Endothelial cell of umbilical vein (primary cell): ENCODE measurements at regions not wholly inside any gene's neighbourhood (a gene's known extent, or its start where the extent isn't known, plus 50 kb on each side); places are given as distances from the start of the nearest gene placed in this dataset.

Experiments used
- BruUV-seq: library from RNA; stranded (reverse); fragments of 400-500 nt; replicated peaks from 2 replicates; lab custom pipeline; 2021; lab: Mats Ljungman, UMichigan
- CTCF ChIA-PET: fragments of 300-600, 350-600 bp; sonication (Branson Sonifier 250); formaldehyde crosslinking; loops from one replicate; lab custom pipeline; 2021; ENCODE audit warnings: antibody characterized with exemption, inconsistent platforms; lab: Charles Lee
- POLR2A ChIA-PET: fragments of 300-600, 350-600 bp; sonication (Branson Sonifier 250); formaldehyde crosslinking; loops from one replicate; lab custom pipeline; 2021; ENCODE audit warnings: antibody characterized with exemption, inconsistent platforms; lab: Charles Lee
- DNase-seq: peaks from one replicate; pipeline ENCODE4 v3.0.0-alpha.2; 2011; ENCODE audit warnings: low read depth, low spot score
- FAIRE-seq: peaks from 2 replicates; lab custom pipeline; 2011; peaks lifted over from hg19 to GRCh38; lab: Jason Lieb, UNC
- H2AFZ ChIP-seq: 2 replicates; pipeline ENCODE4 v1.6.0; 2012; ENCODE audit warnings: low read depth, low read length, control low read depth, inconsistent platforms
- H3K27ac ChIP-seq: 2 replicates; pipeline ENCODE4 v1.5.1; 2011; ENCODE audit warnings: low read depth, mild to moderate bottlenecking, control low read depth, low read length, moderate library complexity; ENCODE audit not compliant: insufficient read depth
- H3K27me3 ChIP-seq, 2 experiments: 2 replicates each; pipeline versions ENCODE4 v1.6.0 to v1.6.1; 2011; ENCODE audit warnings: low read length in 2 of 2, mixed read lengths in 1 of 2; ENCODE audit not compliant: control insufficient read depth in 2 of 2, insufficient read depth in 2 of 2
- H3K36me3 ChIP-seq, 2 experiments: 2 replicates in 1 of 2; 3 replicates in 1 of 2; pipeline ENCODE4 v1.5.1; 2011; ENCODE audit warnings: low read length in 2 of 2, mild to moderate bottlenecking in 1 of 2, moderate library complexity in 1 of 2; ENCODE audit not compliant: control insufficient read depth in 2 of 2, insufficient read depth in 2 of 2; ENCODE audit errors: extremely low read depth in 1 of 2
- H3K4me1 ChIP-seq: 3 replicates; pipeline ENCODE4 v1.5.1; 2011; ENCODE audit warnings: mild to moderate bottlenecking, low read length; ENCODE audit not compliant: control insufficient read depth, insufficient read depth; ENCODE audit errors: extremely low read depth
- H3K4me2 ChIP-seq: 2 replicates; pipeline ENCODE4 v1.6.1; 2011; ENCODE audit warnings: low read length, control low read depth, mixed read lengths; ENCODE audit not compliant: insufficient read depth
- H3K4me3 ChIP-seq, 3 experiments: fragments of 200-600 bp in 1 of 3; sonication (generic), shearing (Covaris generic) in 1 of 3; replicated peaks in 1 of 3; 2 replicates each; pipeline ENCODE4 v1.5.1; 2011 to 2016; ENCODE audit warnings: control low read depth in 3 of 3, low read length in 3 of 3, mild to moderate bottlenecking in 2 of 3, inconsistent platforms in 1 of 3, low read depth in 1 of 3, moderate library complexity in 1 of 3; ENCODE audit not compliant: insufficient read depth in 1 of 3
- H3K79me2 ChIP-seq: 2 replicates; pipeline ENCODE4 v1.6.0; 2012; ENCODE audit warnings: low read length, inconsistent platforms; ENCODE audit not compliant: control insufficient read depth, insufficient read depth
- H3K9ac ChIP-seq: replicated peaks from 2 replicates; pipeline ENCODE3; 2011; ENCODE audit warnings: low read length, control low read depth; ENCODE audit not compliant: insufficient read depth; ENCODE audit errors: extremely low read depth
- H3K9me1 ChIP-seq: replicated peaks from 3 replicates; pipeline ENCODE4 v1.6.0; 2011; ENCODE audit warnings: mild to moderate bottlenecking, low read length; ENCODE audit not compliant: control insufficient read depth, insufficient read depth; ENCODE audit errors: extremely low read depth
- H3K9me3 ChIP-seq: replicated peaks from 2 replicates; pipeline ENCODE4 v1.5.1; 2012; ENCODE audit warnings: low read length, inconsistent platforms; ENCODE audit not compliant: control insufficient read depth, insufficient read depth
- H4K20me1 ChIP-seq: replicated peaks from 2 replicates; pipeline ENCODE3; 2011; ENCODE audit warnings: mild to moderate bottlenecking, low read length; ENCODE audit not compliant: control insufficient read depth, insufficient read depth; ENCODE audit errors: extremely low read depth
- CTCF ChIP-seq, 2 donors: IDR thresholded peaks; 1 replicate in 1 of 2; 2 replicates in 1 of 2; pipeline ENCODE4 v1.5.1; 2011; ENCODE audit warnings: low read length in 2 of 2, mild to moderate bottlenecking in 2 of 2, moderate library complexity in 2 of 2, control low read depth in 1 of 2, inconsistent platforms in 1 of 2, low read depth in 1 of 2; ENCODE audit not compliant: insufficient read depth in 1 of 2; ENCODE audit errors: extremely low read depth in 1 of 2
- EZH2 ChIP-seq: IDR thresholded peaks from 2 replicates; pipeline ENCODE4 v1.6.1; 2012; ENCODE audit warnings: borderline replicate concordance, low read depth, mild to moderate bottlenecking, moderate library complexity, low read length, inconsistent platforms; ENCODE audit not compliant: severe bottlenecking
- FOS ChIP-seq: IDR thresholded peaks from 2 replicates; pipeline ENCODE4 v1.6.1; 2011; ENCODE audit warnings: mild to moderate bottlenecking, low read length, moderate library complexity, borderline replicate concordance; ENCODE audit not compliant: insufficient read depth
- GATA2 ChIP-seq: IDR thresholded peaks from 2 replicates; pipeline ENCODE4 v1.7.0; 2011; ENCODE audit warnings: low read depth, mild to moderate bottlenecking, moderate library complexity, mixed read lengths, low read length; ENCODE audit not compliant: insufficient read length, insufficient read depth
- JUN ChIP-seq: IDR thresholded peaks from 2 replicates; pipeline ENCODE4 v1.6.1; 2011; ENCODE audit warnings: borderline replicate concordance, low read depth; ENCODE audit not compliant: insufficient read length, insufficient read depth
- MAX ChIP-seq: IDR thresholded peaks from 2 replicates; pipeline ENCODE4 v1.6.1; 2011; ENCODE audit not compliant: insufficient read depth, insufficient read length
- MYC ChIP-seq: IDR thresholded peaks from one replicate; pipeline ENCODE4 v1.6.1; 2011; ENCODE audit warnings: mild to moderate bottlenecking, low read depth, low read length
- POLR2A ChIP-seq: IDR thresholded peaks from 2 replicates; pipeline ENCODE4 v1.6.1; 2012; ENCODE audit warnings: low read depth, mild to moderate bottlenecking, control low read depth, low read length
- POLR2AphosphoS5 ChIP-seq: IDR thresholded peaks from 2 replicates; pipeline ENCODE4 v1.6.1; 2012; ENCODE audit warnings: low read depth, mild to moderate bottlenecking, control low read depth, low read length, moderate library complexity; ENCODE audit not compliant: insufficient read depth
- dilution Hi-C: fragments of 300-500 bp; cut with MboI; formaldehyde crosslinking; loops from one replicate; pipeline ENCODE4 v1.15.0; 2019; ENCODE audit warnings: low sequenced_read_pairs; ENCODE audit not compliant: extremely low pct_ligation_motif_present
- intact Hi-C: fragments of 100-400 bp; cut with micrococcal nuclease; formaldehyde crosslinking; loops from one replicate; pipeline ENCODE4 v1.10.0; 2022

- no peaks in the 10 kb centered on the region for H3K79me2 ChIP-seq
- H3K9me3 ChIP-seq: no peaks in the 10 kb centered on the region
- H2AFZ ChIP-seq: no peak overlapping the region
- BruUV-seq: no TSS peak
- H3K9ac ChIP-seq: no peak overlapping the region
- no peak overlapping the region for H3K27ac ChIP-seq
- H3K9me1 ChIP-seq: no peaks in the 10 kb centered on the region
- dilution Hi-C loops (no loop called here), intact Hi-C loops (no loop called here)
- ChIA-PET POLR2A (no interaction called here), CTCF (interaction anchor here (1.7 kb wide), 1 partner anchor 11 kb away, joined by 5 read pairs; no protein-coding TSS in a partner anchor)
- H3K4me3 ChIP-seq: no peak overlapping the region
- H3K36me3 ChIP-seq: no peaks in the 10 kb centered on the region
- DNase-seq (no peak), FAIRE-seq (no peak)
- no peak for TF ChIP-seq GATA2
- TF ChIP-seq POLR2A: no peak
- TF ChIP-seq MYC: no peak
- TF ChIP-seq MAX: no peak
- no peak for TF ChIP-seq CTCF (IDR thresholded peaks at IDR 0.05; ENCODE audit: extremely low read depth in 1 of 2, insufficient read depth in 1 of 2, low read depth in 1 of 2, low read length in 2 of 2)
- TF ChIP-seq POLR2AphosphoS5: no peak
- TF ChIP-seq FOS: no peak
- TF ChIP-seq EZH2: no peak
- TF ChIP-seq JUN: no peak
- H4K20me1 ChIP-seq: no peaks in the 10 kb centered on the region
- H3K4me1 ChIP-seq: no peaks in the 10 kb centered on the region
- H3K4me2 ChIP-seq: no peak overlapping the region
- no peaks in the 10 kb centered on the region for H3K27me3 ChIP-seq
Measured at GRCh38 chr3:64332459-64333350, 107.4 kb upstream of the PRICKLE2 start.
